Keratinocyte (primary cell): ENCODE measurements at regions not wholly inside any gene's neighbourhood (a gene's known extent, or its start where the extent isn't known, plus 50 kb on each side); places are given as distances from the start of the nearest gene placed in this dataset.

Source experiments
- DNase-seq: peaks from one replicate; pipeline ENCODE4 v3.0.0-alpha.2; 2011; ENCODE audit warnings: low read depth, missing footprints, low spot score
- FAIRE-seq: peaks from 2 replicates; lab custom pipeline; 2011; peaks lifted over from hg19 to GRCh38; lab: Jason Lieb, UNC
- H2AFZ ChIP-seq: 2 replicates; pipeline ENCODE4 v1.6.0; 2012; ENCODE audit warnings: low read length, control low read depth, inconsistent platforms; ENCODE audit not compliant: control insufficient read depth
- H3K27ac ChIP-seq: 2 replicates; pipeline ENCODE4 v1.5.1; 2011; ENCODE audit warnings: low read length; ENCODE audit not compliant: control insufficient read depth, insufficient read depth
- H3K27me3 ChIP-seq: 3 replicates; pipeline ENCODE4 v1.6.0; 2011; ENCODE audit warnings: low read length; ENCODE audit not compliant: control insufficient read depth, insufficient read depth; ENCODE audit errors: extremely low read depth
- H3K36me3 ChIP-seq, 2 experiments: 2 replicates in 1 of 2; 3 replicates in 1 of 2; pipeline ENCODE4 v1.5.1; 2011; ENCODE audit warnings: low read length in 2 of 2, mild to moderate bottlenecking in 1 of 2; ENCODE audit not compliant: control insufficient read depth in 2 of 2, insufficient read depth in 2 of 2; ENCODE audit errors: extremely low read depth in 1 of 2
- H3K4me1 ChIP-seq: 3 replicates; pipeline ENCODE4 v1.5.1; 2011; ENCODE audit warnings: low read length; ENCODE audit not compliant: control insufficient read depth, insufficient read depth; ENCODE audit errors: extremely low read depth
- H3K4me2 ChIP-seq: 3 replicates; pipeline ENCODE4 v1.6.0; 2011; ENCODE audit warnings: low read depth, low read length; ENCODE audit not compliant: control insufficient read depth, insufficient read depth; ENCODE audit errors: extremely low read depth
- H3K4me3 ChIP-seq, 3 experiments: fragments of 200-600 bp in 1 of 3; sonication (generic) in 1 of 3; 2 replicates in 2 of 3; 3 replicates in 1 of 3; pipeline ENCODE4 v1.5.1; 2011 to 2016; ENCODE audit warnings: low read length in 3 of 3, mild to moderate bottlenecking in 3 of 3, control low read depth in 2 of 3, inconsistent platforms in 1 of 3, low read depth in 1 of 3, mixed read lengths in 1 of 3, mixed run types in 1 of 3, moderate library complexity in 1 of 3; ENCODE audit not compliant: control insufficient read depth in 2 of 3, insufficient read depth in 2 of 3; ENCODE audit errors: extremely low read depth in 1 of 3
- H3K79me2 ChIP-seq: 2 replicates; pipeline ENCODE4 v1.6.0; 2012; ENCODE audit warnings: low read length; ENCODE audit not compliant: control insufficient read depth, insufficient read depth
- H3K9ac ChIP-seq: 3 replicates; pipeline ENCODE4 v1.6.0; 2011; ENCODE audit warnings: low read length; ENCODE audit not compliant: control insufficient read depth, insufficient read depth; ENCODE audit errors: extremely low read depth
- H3K9me1 ChIP-seq: 3 replicates; pipeline ENCODE4 v1.6.0; 2011; ENCODE audit warnings: low read length; ENCODE audit not compliant: control insufficient read depth, insufficient read depth; ENCODE audit errors: extremely low read depth
- H3K9me3 ChIP-seq: 2 replicates; pipeline ENCODE4 v1.5.1; 2012; ENCODE audit warnings: low read depth, low read length; ENCODE audit not compliant: control insufficient read depth
- H4K20me1 ChIP-seq: 3 replicates; pipeline ENCODE4 v1.6.0; 2011; ENCODE audit warnings: low read length; ENCODE audit not compliant: control insufficient read depth, insufficient read depth; ENCODE audit errors: extremely low read depth
- CTCF ChIP-seq, 3 experiments: IDR thresholded peaks in 1 of 3; conservative IDR thresholded peaks in 1 of 3; optimal IDR thresholded peaks in 1 of 3; 2 replicates in 2 of 3; 3 replicates in 1 of 3; pipeline versions ENCODE3 to v1.5.1; 2011; ENCODE audit warnings: low read length in 3 of 3, mild to moderate bottlenecking in 3 of 3, moderate library complexity in 2 of 3, control low read depth in 1 of 3, inconsistent platforms in 1 of 3; ENCODE audit not compliant: insufficient read depth in 2 of 3; ENCODE audit errors: extremely low read depth in 1 of 3
- EZH2 ChIP-seq: IDR thresholded peaks from one replicate; pipeline ENCODE4 v1.6.1; 2012; ENCODE audit warnings: inconsistent platforms, mild to moderate bottlenecking, low read length, moderate library complexity
- dilution Hi-C: fragments of 300-500 bp; cut with MboI; formaldehyde crosslinking; loops from one replicate; pipeline ENCODE4 v1.7.0; 2020; ENCODE audit warnings: low sequenced_read_pairs; ENCODE audit not compliant: extremely low pct_ligation_motif_present

GRCh38 chr14:97100306-97100705 is 303.1 kb downstream of the VRK1 start:
- TF ChIP-seq CTCF (optimal IDR thresholded peaks at IDR 0.05 in 1 of 3, IDR thresholded peaks at IDR 0.05 in 1 of 3, conservative IDR thresholded peaks at IDR 0.05 in 1 of 3; ENCODE audit: extremely low read depth in 1 of 3, insufficient read depth in 2 of 3, low read length in 3 of 3) (no peak), EZH2 (no peak)
- Histone ChIP-seq H4K20me1 (no peaks in the 10 kb centered on the region), H3K9ac (no peak overlapping the region), H3K9me3 (no peaks in the 10 kb centered on the region), H3K79me2 (no peaks in the 10 kb centered on the region), H3K4me3 (no peak overlapping the region), H2AFZ (no peak overlapping the region), H3K9me1 (no peaks in the 10 kb centered on the region), H3K4me1 (no peaks in the 10 kb centered on the region), H3K27ac (no peak overlapping the region), H3K4me2 (no peak overlapping the region), H3K27me3 (no peaks in the 10 kb centered on the region), H3K36me3 (no peaks in the 10 kb centered on the region)
- dilution Hi-C loops: no loop called here
- DNase-seq (no peak), FAIRE-seq (no peak)

GRCh38 chr14:97101561-97101960 is 304.4 kb downstream of the VRK1 start:
- H2AFZ ChIP-seq: no peak overlapping the region
- H3K9ac ChIP-seq: no peak overlapping the region
- no peak for FAIRE-seq
- no peaks in the 10 kb centered on the region for H3K36me3 ChIP-seq
- H3K9me3 ChIP-seq: no peaks in the 10 kb centered on the region
- H3K9me1 ChIP-seq: no peaks in the 10 kb centered on the region
- no peaks in the 10 kb centered on the region for H3K4me1 ChIP-seq
- H3K27me3 ChIP-seq: no peaks in the 10 kb centered on the region
- H3K27ac ChIP-seq: no peak overlapping the region
- H3K79me2 ChIP-seq: no peaks in the 10 kb centered on the region
- dilution Hi-C loops: no loop called here
- no peaks in the 10 kb centered on the region for H4K20me1 ChIP-seq
- H3K4me3 ChIP-seq: no peak overlapping the region
- no peak overlapping the region for H3K4me2 ChIP-seq
- DNase-seq: no peak
- no peak for TF ChIP-seq CTCF (optimal IDR thresholded peaks at IDR 0.05 in 1 of 3, IDR thresholded peaks at IDR 0.05 in 1 of 3, conservative IDR thresholded peaks at IDR 0.05 in 1 of 3; ENCODE audit: extremely low read depth in 1 of 3, insufficient read depth in 2 of 3, low read length in 3 of 3)
- no peak for TF ChIP-seq EZH2
